ENCODE measurements at regions not wholly inside any gene's neighbourhood (a gene's known extent, or its start where the extent isn't known, plus 50 kb on each side); places are given as distances from the start of the nearest gene placed in this dataset.

GRCh38 chr5:167899490-167900070, 391.9 kb upstream of the WWC1 start:
- FAIRE-seq, result no peak
- no peaks in the 10 kb centered on the region for H3K27me3 ChIP-seq (ENCODE audit: control insufficient read depth, insufficient read depth, low read length)
- DNase-seq (ENCODE audit: low read depth), result peak; percentile 69
- H3K4me3 ChIP-seq (ENCODE audit: low read depth, low read length), result no peak overlapping the region
- H3K36me3 ChIP-seq (ENCODE audit: control insufficient read depth, insufficient read depth, low read length), result peaks cover 3% of the 10 kb centered on the region
- no peak for TF ChIP-seq CTCF (IDR thresholded peaks at IDR 0.05; ENCODE audit: insufficient read depth, low read length, severe bottlenecking)

- Histone ChIP-seq H3K4me3 (ENCODE audit: low read depth, low read length) (no peak overlapping the region), H3K36me3 (ENCODE audit: control insufficient read depth, insufficient read depth, low read length) (peaks cover 2% of the 10 kb centered on the region), H3K27me3 (ENCODE audit: control insufficient read depth, insufficient read depth, low read length) (no peaks in the 10 kb centered on the region)
- DNase-seq (ENCODE audit: low read depth), result no peak
- no peak for TF ChIP-seq CTCF (IDR thresholded peaks at IDR 0.05; ENCODE audit: insufficient read depth, low read length, severe bottlenecking)
- FAIRE-seq, result no peak
These were observed 391.0 kb upstream of the WWC1 start for GRCh38 chr5:167900340-167900935.

- DNase-seq (ENCODE audit: low read depth) (no peak), FAIRE-seq (no peak)
- Histone ChIP-seq H3K36me3 (ENCODE audit: control insufficient read depth, insufficient read depth, low read length) (peaks cover 2% of the 10 kb centered on the region), H3K4me3 (ENCODE audit: low read depth, low read length) (no peak overlapping the region), H3K27me3 (ENCODE audit: control insufficient read depth, insufficient read depth, low read length) (no peaks in the 10 kb centered on the region)
- TF ChIP-seq CTCF (IDR thresholded peaks at IDR 0.05; ENCODE audit: insufficient read depth, low read length, severe bottlenecking), result no peak
These were observed 389.1 kb upstream of the WWC1 start for GRCh38 chr5:167902298-167902697.

GRCh38 chr5:167903243-167903642, 388.2 kb upstream of the WWC1 start:
- H3K27me3 ChIP-seq (ENCODE audit: control insufficient read depth, insufficient read depth, low read length), result no peaks in the 10 kb centered on the region
- no peak for TF ChIP-seq CTCF (IDR thresholded peaks at IDR 0.05; ENCODE audit: insufficient read depth, low read length, severe bottlenecking)
- peaks cover 2% of the 10 kb centered on the region for H3K36me3 ChIP-seq (ENCODE audit: control insufficient read depth, insufficient read depth, low read length)
- FAIRE-seq (no peak), DNase-seq (ENCODE audit: low read depth) (no peak)
- no peak overlapping the region for H3K4me3 ChIP-seq (ENCODE audit: low read depth, low read length)

- Histone ChIP-seq H3K27me3 (ENCODE audit: control insufficient read depth, insufficient read depth, low read length) (no peaks in the 10 kb centered on the region), H3K4me3 (ENCODE audit: low read depth, low read length) (no peak overlapping the region), H3K36me3 (ENCODE audit: control insufficient read depth, insufficient read depth, low read length) (peaks cover 2% of the 10 kb centered on the region)
- FAIRE-seq (no peak), DNase-seq (ENCODE audit: low read depth) (no peak)
- TF ChIP-seq CTCF (IDR thresholded peaks at IDR 0.05; ENCODE audit: insufficient read depth, low read length, severe bottlenecking), result no peak
These were observed 387.8 kb upstream of the WWC1 start for GRCh38 chr5:167903659-167904058.

Data from bronchial epithelial cell (primary cell).